Vagina (tissue), 2 donors: ENCODE measurements at regions not wholly inside any gene's neighbourhood (a gene's known extent, or its start where the extent isn't known, plus 50 kb on each side); places are given as distances from the start of the nearest gene placed in this dataset.

ENCODE experiments used
- DNase-seq, 2 donors: peaks; one replicate each; pipeline ENCODE4 v3.0.0-alpha.2; 2017; ENCODE audit errors: extremely low spot score in 2 of 2
- H3K27ac ChIP-seq: fragments of 200-600 bp; sonication (generic); one replicate; pipeline ENCODE4 v1.5.1; 2019
- H3K27me3 ChIP-seq: fragments of 200-600 bp; sonication (generic); one replicate; pipeline ENCODE4 v1.5.1; 2019
- H3K36me3 ChIP-seq, 2 donors: fragments of 200-600 bp; sonication (generic); one replicate each; pipeline ENCODE4 v1.5.1; 2017 to 2019
- H3K4me1 ChIP-seq: fragments of 200-600 bp; sonication (generic); one replicate; pipeline ENCODE4 v1.5.1; 2019
- H3K4me3 ChIP-seq, 2 donors: fragments of 200-600 bp; sonication (generic); 1 replicate in 1 of 2; 2 replicates in 1 of 2; pipeline ENCODE4 v1.5.1; 2016 to 2019
- H3K9me3 ChIP-seq: fragments of 200-600 bp; sonication (generic); one replicate; pipeline ENCODE4 v1.5.1; 2019
- POLR2A ChIP-seq, 2 donors: fragments of 450-650 bp; IDR thresholded peaks; one replicate each; pipeline ENCODE4 v1.6.1; 2017; ENCODE audit warnings: antibody characterized with exemption in 2 of 2, mild to moderate bottlenecking in 2 of 2, moderate library complexity in 2 of 2
- POLR2AphosphoS5 ChIP-seq, 2 donors: sonication (generic); formaldehyde crosslinking; IDR thresholded peaks; one replicate each; pipeline ENCODE4 v1.9.0; 2017; ENCODE audit warnings: antibody characterized with exemption in 2 of 2, mild to moderate bottlenecking in 2 of 2, low read depth in 1 of 2; ENCODE audit not compliant: insufficient read depth in 1 of 2
- intact Hi-C: fragments of 100-400 bp; cut with DNase I; formaldehyde crosslinking; loops from one replicate; pipeline ENCODE4 v1.15.1; 2023
- TF ChIP-seq, protein P1 (sequence below), 3 experiments: fragments of 450-650 bp in 2 of 3; fragments of 200-600 bp in 1 of 3; sonication (generic) in 1 of 3; IDR thresholded peaks; one replicate each; pipeline ENCODE4 v1.5.1; 2017 to 2019; ENCODE audit warnings: antibody characterized with exemption in 3 of 3, mild to moderate bottlenecking in 2 of 3, moderate library complexity in 2 of 3

DNA sequence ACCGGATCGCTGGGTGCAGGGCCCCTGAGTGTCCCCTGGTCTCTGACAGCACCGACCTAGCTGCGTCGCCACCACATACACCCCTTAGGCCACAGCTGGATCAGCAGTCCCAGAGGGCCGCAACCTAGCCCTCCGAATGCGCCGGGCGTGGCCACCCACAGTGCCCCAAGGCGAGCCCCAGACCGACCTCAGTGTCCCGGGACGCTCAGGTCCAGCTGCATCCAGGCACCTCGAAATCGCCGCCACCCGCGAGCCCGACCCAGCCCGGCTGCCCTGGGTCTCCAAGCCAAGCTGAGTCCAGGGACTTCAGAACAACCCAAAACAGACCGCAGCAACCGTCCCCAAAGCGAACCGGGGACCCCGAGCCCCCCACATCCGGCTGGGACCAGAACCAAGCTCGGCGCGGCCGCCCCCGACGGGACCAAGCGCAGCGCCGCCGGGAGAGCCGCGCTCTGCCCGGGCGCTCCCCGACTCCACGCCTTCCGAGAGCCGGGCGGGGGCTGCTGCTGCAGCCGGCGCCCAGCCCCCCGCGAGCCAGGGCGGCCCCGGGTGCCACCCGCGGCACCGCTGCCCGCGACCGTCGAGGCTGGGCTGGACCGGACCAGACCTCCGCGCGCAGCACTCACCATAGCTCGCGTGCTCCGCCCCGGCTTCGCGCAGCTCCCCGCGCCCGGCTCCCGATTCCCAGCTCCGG is 54.6 kb upstream of the ECE1 start:
- H3K36me3 ChIP-seq, result no peaks in the 10 kb centered on the region
- no peaks in the 10 kb centered on the region for H3K9me3 ChIP-seq
- peak overlapping the region; percentile 76 to 95 for H3K4me3 ChIP-seq
- peak overlapping the region; percentile 89 for H3K27ac ChIP-seq
- no peaks in the 10 kb centered on the region for H3K27me3 ChIP-seq
- peak in 1 of 2 donors; percentile 92 for DNase-seq
- H3K4me1 ChIP-seq, result peaks cover 54% of the 10 kb centered on the region
- TF ChIP-seq POLR2A (IDR thresholded peaks at IDR 0.05) (no peak), POLR2AphosphoS5 (IDR thresholded peaks at IDR 0.05; ENCODE audit: insufficient read depth in 1 of 2, low read depth in 1 of 2) (peak in 1 of 2 donors; percentile 36)
- intact Hi-C loops, result no loop called here

DNA sequence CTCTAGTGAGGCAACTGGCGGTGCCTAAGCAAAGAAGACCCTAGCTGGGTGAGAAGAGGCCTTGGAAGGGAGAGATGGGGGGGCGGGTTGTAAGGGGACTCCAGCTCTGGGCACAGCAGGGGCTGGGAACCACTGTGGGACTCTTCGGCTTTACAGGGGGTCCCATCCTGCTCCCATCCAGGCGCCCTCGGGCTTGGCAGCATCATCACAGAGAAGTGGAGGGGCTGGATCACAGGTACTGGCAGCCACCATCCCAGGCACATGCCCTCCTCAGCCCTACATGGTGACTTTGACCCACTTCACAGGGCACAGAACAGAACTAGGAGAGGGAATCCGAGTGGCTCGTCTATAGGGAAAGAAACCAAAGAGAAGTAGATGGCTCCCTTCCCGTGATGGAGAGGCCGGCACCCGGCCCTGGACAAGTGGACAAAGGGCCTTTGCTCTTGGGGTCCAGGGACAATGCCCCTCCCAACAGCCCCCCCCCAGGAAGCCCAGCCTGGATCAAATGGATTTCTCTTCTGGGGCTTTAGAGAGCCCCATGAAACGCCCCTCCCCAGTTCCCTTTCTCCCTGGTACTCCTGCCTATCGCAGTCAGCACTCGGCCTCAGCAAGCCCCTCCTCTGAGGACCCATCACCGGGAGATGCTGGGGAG is 54.0 kb upstream of the ECE1 start:
- no peaks in the 10 kb centered on the region for H3K9me3 ChIP-seq
- intact Hi-C loops, result no loop called here
- H3K27me3 ChIP-seq, result no peaks in the 10 kb centered on the region
- H3K36me3 ChIP-seq, result no peaks in the 10 kb centered on the region
- peak in 1 of 2 donors; percentile 34 for TF ChIP-seq POLR2AphosphoS5 (IDR thresholded peaks at IDR 0.05; ENCODE audit: insufficient read depth in 1 of 2, low read depth in 1 of 2)
- TF ChIP-seq, protein P1, sequence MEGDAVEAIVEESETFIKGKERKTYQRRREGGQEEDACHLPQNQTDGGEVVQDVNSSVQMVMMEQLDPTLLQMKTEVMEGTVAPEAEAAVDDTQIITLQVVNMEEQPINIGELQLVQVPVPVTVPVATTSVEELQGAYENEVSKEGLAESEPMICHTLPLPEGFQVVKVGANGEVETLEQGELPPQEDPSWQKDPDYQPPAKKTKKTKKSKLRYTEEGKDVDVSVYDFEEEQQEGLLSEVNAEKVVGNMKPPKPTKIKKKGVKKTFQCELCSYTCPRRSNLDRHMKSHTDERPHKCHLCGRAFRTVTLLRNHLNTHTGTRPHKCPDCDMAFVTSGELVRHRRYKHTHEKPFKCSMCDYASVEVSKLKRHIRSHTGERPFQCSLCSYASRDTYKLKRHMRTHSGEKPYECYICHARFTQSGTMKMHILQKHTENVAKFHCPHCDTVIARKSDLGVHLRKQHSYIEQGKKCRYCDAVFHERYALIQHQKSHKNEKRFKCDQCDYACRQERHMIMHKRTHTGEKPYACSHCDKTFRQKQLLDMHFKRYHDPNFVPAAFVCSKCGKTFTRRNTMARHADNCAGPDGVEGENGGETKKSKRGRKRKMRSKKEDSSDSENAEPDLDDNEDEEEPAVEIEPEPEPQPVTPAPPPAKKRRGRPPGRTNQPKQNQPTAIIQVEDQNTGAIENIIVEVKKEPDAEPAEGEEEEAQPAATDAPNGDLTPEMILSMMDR (IDR thresholded peaks at IDR 0.05), result no peak
- H3K4me3 ChIP-seq, result peak overlapping the region; percentile 76 to 95
- H3K4me1 ChIP-seq, result peaks cover 60% of the 10 kb centered on the region
- H3K27ac ChIP-seq, result peak overlapping the region; percentile 89
- DNase-seq, result peak in 1 of 2 donors; percentile 89

DNA sequence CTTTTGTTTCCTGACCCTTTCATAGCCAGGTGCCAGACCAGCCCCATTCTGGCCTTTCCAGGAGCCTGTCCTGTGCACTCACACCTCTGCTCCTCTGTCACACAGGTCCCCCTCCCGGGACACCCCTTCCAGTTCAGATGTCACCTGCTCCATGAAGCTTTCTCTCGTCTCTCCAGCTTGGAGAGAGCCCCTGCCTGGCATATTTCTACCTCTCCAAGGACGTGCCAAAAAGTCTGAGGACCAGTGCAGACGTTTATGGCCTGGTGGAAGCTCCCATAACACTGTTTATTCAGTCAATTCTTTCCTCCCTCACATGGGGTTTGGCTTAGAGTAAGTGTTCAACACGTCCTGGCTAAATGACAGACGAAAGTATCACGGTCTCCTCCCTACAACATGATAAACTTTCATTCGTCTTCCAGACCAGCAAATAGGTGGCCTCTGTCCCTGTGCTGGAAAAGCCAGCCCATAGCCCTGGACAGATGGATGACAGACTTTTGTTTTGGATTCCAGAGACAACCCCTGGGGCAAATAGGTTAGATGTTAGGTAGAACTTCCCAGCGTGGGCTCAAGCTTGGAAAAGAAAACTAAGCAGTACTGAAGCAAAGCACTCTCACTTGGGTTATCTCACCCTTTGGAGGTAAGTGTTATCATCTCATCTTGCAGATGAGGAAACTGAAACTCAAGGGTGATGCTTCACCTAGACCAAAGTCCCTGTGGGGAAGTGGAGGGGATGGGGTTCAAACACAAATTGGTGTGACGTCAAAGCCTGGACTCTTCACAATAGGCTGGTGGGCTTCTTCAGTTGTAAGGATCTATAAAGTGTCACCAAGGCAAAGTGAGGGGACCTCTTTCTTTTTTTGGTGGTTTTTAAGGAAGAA is 52.9 kb upstream of the ECE1 start:
- no peaks in the 10 kb centered on the region for H3K9me3 ChIP-seq
- peak in 1 of 2 donors; percentile 91 for DNase-seq
- no peaks in the 10 kb centered on the region for H3K36me3 ChIP-seq
- H3K4me1 ChIP-seq, result peaks cover 71% of the 10 kb centered on the region
- H3K27me3 ChIP-seq, result no peaks in the 10 kb centered on the region
- TF ChIP-seq, protein P1 (IDR thresholded peaks at IDR 0.05), result no peak
- TF ChIP-seq POLR2AphosphoS5 (IDR thresholded peaks at IDR 0.05; ENCODE audit: insufficient read depth in 1 of 2, low read depth in 1 of 2) (peak in 1 of 2 donors; percentile 15), POLR2A (IDR thresholded peaks at IDR 0.05) (no peak)
- intact Hi-C loops, result no loop called here
- H3K27ac ChIP-seq, result peak overlapping the region; percentile 89
- H3K4me3 ChIP-seq, result peak overlapping the region; percentile 76 to 95

DNA sequence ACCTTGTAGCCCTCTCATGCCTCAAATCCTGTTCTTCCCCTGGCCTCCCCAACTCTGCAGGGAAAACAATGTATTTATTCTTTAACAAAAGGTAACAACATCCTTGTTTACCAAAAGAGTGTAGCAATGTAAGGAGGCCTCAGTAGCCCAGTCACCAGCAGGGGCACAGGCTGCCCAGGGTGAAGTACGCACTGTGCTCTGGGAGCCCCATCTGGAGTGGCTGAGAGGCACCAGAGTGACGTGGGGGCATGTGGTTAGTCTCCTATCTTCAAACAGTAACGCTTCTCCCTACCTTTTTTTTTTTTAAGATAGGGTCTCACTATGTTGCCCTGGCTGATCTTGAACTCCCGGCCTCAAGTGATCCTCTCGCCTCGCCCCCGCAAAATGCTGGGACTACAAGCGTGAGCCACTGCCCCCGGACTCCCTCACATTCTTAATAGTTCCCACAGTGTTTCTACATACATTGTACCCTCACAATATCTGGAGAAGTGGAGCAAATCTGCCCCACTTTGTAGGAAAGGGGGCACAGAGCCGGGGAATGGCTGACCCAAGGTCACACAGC is 51.3 kb upstream of the ECE1 start:
- DNase-seq, result no peak
- no peaks in the 10 kb centered on the region for H3K36me3 ChIP-seq
- H3K9me3 ChIP-seq, result no peaks in the 10 kb centered on the region
- peaks cover 87% of the 10 kb centered on the region for H3K4me1 ChIP-seq
- peak overlapping the region; percentile 76 to 95 for H3K4me3 ChIP-seq
- peak overlapping the region; percentile 89 for H3K27ac ChIP-seq
- no peaks in the 10 kb centered on the region for H3K27me3 ChIP-seq
- intact Hi-C loops, result no loop called here
- TF ChIP-seq POLR2AphosphoS5 (IDR thresholded peaks at IDR 0.05; ENCODE audit: insufficient read depth in 1 of 2, low read depth in 1 of 2), result no peak

DNA sequence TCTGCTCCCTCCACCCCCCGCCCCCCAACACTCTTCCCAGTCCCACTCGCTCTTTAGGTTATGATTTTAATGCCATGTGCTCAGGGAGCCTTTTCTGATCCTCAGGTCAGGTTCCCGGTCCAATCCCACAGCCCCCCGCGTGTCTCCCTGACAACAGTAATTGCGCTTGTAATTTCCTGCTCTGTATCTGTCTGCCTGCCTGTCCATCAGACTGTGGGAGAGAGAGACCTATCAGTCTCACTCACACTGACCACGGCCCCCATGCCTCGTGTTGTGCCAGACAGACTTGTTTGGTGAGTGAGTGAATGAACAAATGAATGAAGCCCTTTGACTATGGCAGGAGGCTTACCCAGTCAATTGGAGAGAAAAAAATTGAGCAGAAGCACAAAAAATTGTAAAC is 50.8 kb upstream of the ECE1 start:
- H3K36me3 ChIP-seq, result no peaks in the 10 kb centered on the region
- no peaks in the 10 kb centered on the region for H3K27me3 ChIP-seq
- TF ChIP-seq, protein P1 (IDR thresholded peaks at IDR 0.05), result no peak
- TF ChIP-seq POLR2AphosphoS5 (IDR thresholded peaks at IDR 0.05; ENCODE audit: insufficient read depth in 1 of 2, low read depth in 1 of 2) (no peak), POLR2A (IDR thresholded peaks at IDR 0.05) (no peak)
- H3K4me1 ChIP-seq, result peaks cover 87% of the 10 kb centered on the region
- peak in 1 of 2 donors; percentile 86 for DNase-seq
- intact Hi-C loops, result no loop called here
- H3K9me3 ChIP-seq, result no peaks in the 10 kb centered on the region
- H3K4me3 ChIP-seq, result no peak overlapping the region
- peak overlapping the region; percentile 89 for H3K27ac ChIP-seq
